H1 (cell line): ENCODE measurements at regions not wholly inside any gene's neighbourhood (a gene's known extent, or its start where the extent isn't known, plus 50 kb on each side); places are given as distances from the start of the nearest gene placed in this dataset.

ENCODE experiments used
- CTCF ChIA-PET: fragments of 300-600 bp; sonication (Branson Sonifier 250); formaldehyde crosslinking; loops from one replicate; lab custom pipeline; 2021; ENCODE audit not compliant: partially characterized antibody; lab: Charles Lee
- POLR2A ChIA-PET: fragments of 300-600 bp; sonication (Branson Sonifier 250); formaldehyde crosslinking; loops from one replicate; lab custom pipeline; 2021; ENCODE audit warnings: inconsistent platforms; ENCODE audit not compliant: partially characterized antibody; lab: Charles Lee
- DNase-seq, 2 experiments: peaks; one replicate each; pipeline versions ENCODE4 v3.0.0 to v3.0.0-alpha.2; 2010 to 2022; ENCODE audit warnings: low spot score in 2 of 2, low read depth in 1 of 2, mixed read lengths in 1 of 2
- FAIRE-seq: peaks from 2 replicates; lab custom pipeline; 2011; peaks lifted over from hg19 to GRCh38; lab: Jason Lieb, UNC
- H2AFZ ChIP-seq: 2 replicates; pipeline ENCODE4 v1.8.1; 2012; ENCODE audit warnings: low read length, inconsistent platforms
- H2AK5ac ChIP-seq: 2 replicates; pipeline ENCODE4 v1.6.1; 2013; ENCODE audit warnings: low read depth, low read length
- H2BK120ac ChIP-seq: replicated peaks from 2 replicates; pipeline ENCODE3; 2013; ENCODE audit warnings: low read depth, low read length, inconsistent platforms
- H2BK12ac ChIP-seq: 2 replicates; pipeline ENCODE4 v1.6.1; 2013; ENCODE audit warnings: low read depth, low read length
- H2BK15ac ChIP-seq: 2 replicates; pipeline ENCODE4 v1.6.1; 2013; ENCODE audit warnings: low read length
- H2BK20ac ChIP-seq: 2 replicates; pipeline ENCODE4 v1.6.1; 2013; ENCODE audit warnings: low read length
- H2BK5ac ChIP-seq: 2 replicates; pipeline ENCODE4 v1.6.1; 2013; ENCODE audit warnings: low read depth, low read length
- H3K14ac ChIP-seq: 2 replicates; pipeline ENCODE4 v1.6.1; 2013; ENCODE audit warnings: inconsistent platforms; ENCODE audit not compliant: insufficient read length
- H3K18ac ChIP-seq: 2 replicates; pipeline ENCODE4 v1.6.1; 2013; ENCODE audit warnings: low read length; ENCODE audit errors: extremely low read depth
- H3K23ac ChIP-seq: 2 replicates; pipeline ENCODE4 v1.6.1; 2013; ENCODE audit warnings: inconsistent platforms; ENCODE audit not compliant: insufficient read length
- H3K23me2 ChIP-seq: 2 replicates; pipeline ENCODE4 v1.6.1; 2013; ENCODE audit warnings: low read depth, low read length
- H3K27ac ChIP-seq: 2 replicates; pipeline ENCODE4 v1.6.1; 2011; ENCODE audit warnings: low read depth, low read length, inconsistent platforms
- H3K27me3 ChIP-seq, 4 experiments: replicated peaks in 1 of 4; 1 replicate in 1 of 4; 2 replicates in 3 of 4; pipeline versions ENCODE4 v1.6.1 to v1.8.1; 2011 to 2013; ENCODE audit warnings: low read length in 3 of 4, mild to moderate bottlenecking in 3 of 4, inconsistent platforms in 2 of 4, mixed read lengths in 2 of 4, moderate library complexity in 1 of 4; ENCODE audit not compliant: control insufficient read depth in 3 of 4, insufficient read depth in 3 of 4; ENCODE audit errors: extremely low read depth in 1 of 4
- H3K36me3 ChIP-seq, 4 experiments: 2 replicates each; pipeline versions ENCODE4 v1.6.1 to v1.8.1; 2011 to 2013; ENCODE audit warnings: mild to moderate bottlenecking in 4 of 4, low read length in 3 of 4, moderate library complexity in 2 of 4, control low read depth in 1 of 4, inconsistent platforms in 1 of 4; ENCODE audit not compliant: insufficient read depth in 4 of 4, control insufficient read depth in 2 of 4
- H3K4ac ChIP-seq: replicated peaks from 2 replicates; pipeline ENCODE3; 2013; ENCODE audit warnings: low read length, low read depth, mixed read lengths, inconsistent platforms; ENCODE audit not compliant: insufficient read length
- H3K4me1 ChIP-seq, 4 experiments: replicated peaks in 1 of 4; 1 replicate in 1 of 4; 2 replicates in 3 of 4; pipeline versions ENCODE4 v1.6.1 to v1.8.1; 2011 to 2013; ENCODE audit warnings: low read length in 3 of 4, inconsistent platforms in 2 of 4, mixed read lengths in 1 of 4; ENCODE audit not compliant: insufficient read depth in 4 of 4, control insufficient read depth in 3 of 4
- H3K4me2 ChIP-seq, 2 experiments: 2 replicates each; pipeline versions ENCODE4 v1.6.1 to v1.8.1; 2011 to 2013; ENCODE audit warnings: low read depth in 2 of 2, low read length in 2 of 2, control low read depth in 1 of 2, inconsistent platforms in 1 of 2, mild to moderate bottlenecking in 1 of 2; ENCODE audit not compliant: insufficient read depth in 1 of 2
- H3K4me3 ChIP-seq, 4 experiments: fragments of 200-600, 300-600 bp in 1 of 4; sonication (generic), shearing (Covaris generic), sonication (Bioruptor Twin) in 1 of 4; 2 replicates each; pipeline versions ENCODE4 v1.5.1 to v1.8.1; 2011 to 2016; ENCODE audit warnings: low read length in 4 of 4, low read depth in 3 of 4, control low read depth in 2 of 4, inconsistent platforms in 2 of 4, mild to moderate bottlenecking in 2 of 4, mixed read lengths in 1 of 4, moderate library complexity in 1 of 4; ENCODE audit not compliant: insufficient read depth in 2 of 4; ENCODE audit errors: extremely low read depth in 1 of 4
- H3K56ac ChIP-seq: replicated peaks from 2 replicates; pipeline ENCODE3; 2013; ENCODE audit warnings: low read depth, mild to moderate bottlenecking, mixed read lengths, low read length, inconsistent platforms; ENCODE audit not compliant: insufficient read length
- H3K79me1 ChIP-seq: 2 replicates; pipeline ENCODE4 v1.6.1; 2013; ENCODE audit warnings: low read depth, low read length, control low read depth
- H3K79me2 ChIP-seq, 2 experiments: 2 replicates each; pipeline versions ENCODE4 v1.6.1 to v1.8.1; 2012 to 2013; ENCODE audit warnings: low read length in 2 of 2, mild to moderate bottlenecking in 2 of 2, inconsistent platforms in 1 of 2; ENCODE audit not compliant: insufficient read depth in 2 of 2, control insufficient read depth in 1 of 2
- H3K9ac ChIP-seq, 4 experiments: replicated peaks in 1 of 4; 1 replicate in 1 of 4; 2 replicates in 3 of 4; pipeline versions ENCODE4 v1.6.1 to v1.8.1; 2011 to 2013; ENCODE audit warnings: low read depth in 3 of 4, low read length in 3 of 4, control low read depth in 2 of 4, mild to moderate bottlenecking in 2 of 4, moderate library complexity in 2 of 4, inconsistent platforms in 1 of 4; ENCODE audit errors: extremely low read depth in 1 of 4
- H3K9me3 ChIP-seq, 2 experiments: 2 replicates each; pipeline versions ENCODE4 v1.6.1 to v1.8.1; 2012 to 2013; ENCODE audit warnings: mild to moderate bottlenecking in 2 of 2, moderate library complexity in 2 of 2, control low read depth in 1 of 2, inconsistent platforms in 1 of 2, low read depth in 1 of 2, low read length in 1 of 2, mixed read lengths in 1 of 2; ENCODE audit not compliant: insufficient read depth in 2 of 2
- H4K20me1 ChIP-seq, 2 experiments: replicated peaks in 1 of 2; 2 replicates each; pipeline versions ENCODE3 to v1.8.1; 2011 to 2013; ENCODE audit warnings: inconsistent platforms in 2 of 2, low read length in 2 of 2, mild to moderate bottlenecking in 1 of 2; ENCODE audit not compliant: insufficient read depth in 2 of 2, control insufficient read depth in 1 of 2
- H4K5ac ChIP-seq: 2 replicates; pipeline ENCODE4 v1.6.1; 2013; ENCODE audit warnings: low read length, low read depth, mixed read lengths, inconsistent platforms; ENCODE audit not compliant: insufficient read length
- H4K8ac ChIP-seq: 2 replicates; pipeline ENCODE4 v1.8.0; 2013; ENCODE audit warnings: mild to moderate bottlenecking, moderate library complexity, low read length, inconsistent platforms; ENCODE audit not compliant: insufficient read depth; ENCODE audit errors: extremely low read depth
- H4K91ac ChIP-seq: replicated peaks from 2 replicates; pipeline ENCODE3; 2013; ENCODE audit warnings: low read length, mixed read lengths, inconsistent platforms; ENCODE audit not compliant: insufficient read length
- BCL11A ChIP-seq, 2 experiments: IDR thresholded peaks; one replicate each; pipeline ENCODE4 v1.6.1; 2011; ENCODE audit warnings: low read depth in 2 of 2, low read length in 2 of 2, mild to moderate bottlenecking in 2 of 2
- CBX8 ChIP-seq: fragments of 300-800, 300-1000 bp; sonication (generic); IDR thresholded peaks from 2 replicates; pipeline ENCODE4 v1.7.1; 2016; ENCODE audit warnings: low read depth, low read length, borderline replicate concordance
- EP300 ChIP-seq, 2 experiments: IDR thresholded peaks; 1 replicate in 1 of 2; 2 replicates in 1 of 2; pipeline ENCODE4 v1.6.1; 2011 to 2012; ENCODE audit warnings: low read depth in 2 of 2, low read length in 2 of 2, mild to moderate bottlenecking in 2 of 2, borderline replicate concordance in 1 of 2, inconsistent platforms in 1 of 2, moderate library complexity in 1 of 2
- GTF2F1 ChIP-seq: IDR thresholded peaks from 2 replicates; pipeline ENCODE4 v1.6.1; 2012; ENCODE audit warnings: low read depth, low read length, improper control_type of control experiment, borderline replicate concordance
- JUN ChIP-seq: IDR thresholded peaks from 2 replicates; pipeline ENCODE4 v1.6.1; 2011; ENCODE audit warnings: low read depth, mild to moderate bottlenecking, improper control_type of control experiment, low read length
- KDM5A ChIP-seq: fragments of 200-600 bp; IDR thresholded peaks from 2 replicates; pipeline ENCODE4 v1.7.1; 2012; ENCODE audit warnings: mild to moderate bottlenecking, low read length, inconsistent platforms, mixed read lengths
- MAFK ChIP-seq: IDR thresholded peaks from 2 replicates; pipeline ENCODE4 v1.6.1; 2012; ENCODE audit warnings: low read depth, mild to moderate bottlenecking, improper control_type of control experiment, low read length
- NANOG ChIP-seq: IDR thresholded peaks from 2 replicates; pipeline ENCODE4 v1.6.1; 2011; ENCODE audit warnings: low read length, low read depth, mild to moderate bottlenecking, inconsistent platforms; ENCODE audit not compliant: insufficient read depth, poor library complexity, severe bottlenecking
- SAP30 ChIP-seq: fragments of 300-600 bp; sonication (generic); IDR thresholded peaks from 2 replicates; pipeline ENCODE4 v1.7.1; 2012; ENCODE audit warnings: low read length, moderate library complexity, mild to moderate bottlenecking, inconsistent platforms; ENCODE audit not compliant: insufficient read depth, insufficient replicate concordance
- TAF1 ChIP-seq: IDR thresholded peaks from 2 replicates; pipeline ENCODE4 v1.6.1; 2011; ENCODE audit warnings: mild to moderate bottlenecking, low read depth, low read length
- TCF12 ChIP-seq: IDR thresholded peaks from 2 replicates; pipeline ENCODE4 v1.6.1; 2011; ENCODE audit warnings: low read depth, mild to moderate bottlenecking, low read length
- TEAD4 ChIP-seq: IDR thresholded peaks from 2 replicates; pipeline ENCODE4 v1.6.1; 2012; ENCODE audit warnings: low read depth, low read length, inconsistent platforms, mixed read lengths
- WGBS, 2 experiments: shearing (Covaris generic) in 1 of 2; methylation state at CpG; one replicate each; pipeline versions ENCODE4 v1.1.6 to v1.1.7; 2013 to 2015; ENCODE audit warnings: low lambda C conversion rate in 2 of 2, mixed read lengths in 2 of 2, inconsistent platforms in 1 of 2, low coverage in 1 of 2, missing lambda C conversion rate in 1 of 2; ENCODE audit not compliant: insufficient replicate concordance in 2 of 2, insufficient coverage in 1 of 2, insufficient read length in 1 of 2; ENCODE audit errors: extremely low coverage in 1 of 2, missing lambda C conversion rate in 1 of 2; 5-methylcytosine and 5-hydroxymethylcytosine counted together
- TF ChIP-seq, protein P1 (sequence below): IDR thresholded peaks from 2 replicates; pipeline ENCODE4 v1.6.1; 2012; ENCODE audit warnings: low read length, inconsistent platforms

DNA sequence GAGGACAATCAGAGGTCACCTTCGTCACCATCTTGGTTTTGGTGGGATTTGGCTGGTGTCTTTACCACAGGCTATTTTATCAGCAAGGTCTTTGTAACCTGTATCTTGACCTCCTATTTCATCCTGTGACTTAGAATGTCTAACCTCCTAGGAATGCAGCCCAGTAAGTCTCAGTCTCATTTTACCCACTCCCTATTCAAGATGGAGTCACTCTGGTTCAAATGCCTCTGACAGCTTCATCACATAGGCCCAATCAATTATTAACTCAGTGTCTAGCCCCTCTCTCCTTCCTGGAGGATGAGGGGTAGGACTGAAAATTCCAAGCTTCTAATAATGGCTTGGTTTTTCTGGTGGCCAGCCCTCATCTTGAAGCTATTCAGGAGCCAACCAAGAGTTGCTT, 111.4 kb upstream of the NAP1L1 start:
- no peak overlapping the region for H2AFZ ChIP-seq
- H3K9ac ChIP-seq: no peak overlapping the region
- no peak for DNase-seq
- H3K9me3 ChIP-seq: peaks cover 10 to 18% of the 10 kb centered on the region in 2 experiments
- H2BK15ac ChIP-seq: no peak overlapping the region
- CTCF ChIA-PET: interaction anchor here (1.1 kb wide), 1 partner anchor 15 kb away, joined by 3 read pairs; no protein-coding TSS in a partner anchor
- POLR2A ChIA-PET: interaction anchor here (1.0 kb wide), 1 partner anchor 124 kb away, joined by 3 read pairs; no protein-coding TSS in a partner anchor
- H4K8ac ChIP-seq: no peak overlapping the region
- H2BK20ac ChIP-seq: no peak overlapping the region
- WGBS, 2 experiments: 81% methylated on average over 1 of the region's 1 CpG; no CpG with 5 or more reads in 1 of the 2 experiments
- H3K36me3 ChIP-seq: no peaks in the 10 kb centered on the region; a peak in 1 of 8 replicates
- no peak overlapping the region for H3K4me2 ChIP-seq
- H3K4me3 ChIP-seq: no peak overlapping the region
- H4K91ac ChIP-seq: no peak overlapping the region
- no peak overlapping the region for H2BK5ac ChIP-seq
- no peaks in the 10 kb centered on the region for H3K23me2 ChIP-seq
- no peak overlapping the region for H3K4ac ChIP-seq
- H4K5ac ChIP-seq: no peak overlapping the region
- no peaks in the 10 kb centered on the region for H3K79me2 ChIP-seq
- FAIRE-seq: no peak
- H3K23ac ChIP-seq: no peak overlapping the region
- H3K56ac ChIP-seq: no peak overlapping the region
- no peak overlapping the region for H2BK120ac ChIP-seq
- H4K20me1 ChIP-seq: no peaks in the 10 kb centered on the region
- H3K14ac ChIP-seq: no peak overlapping the region
- no peaks in the 10 kb centered on the region for H3K4me1 ChIP-seq
- no peak overlapping the region for H3K27ac ChIP-seq
- H3K18ac ChIP-seq: no peak overlapping the region
- H2BK12ac ChIP-seq: no peak overlapping the region
- no peaks in the 10 kb centered on the region for H3K27me3 ChIP-seq
- H3K79me1 ChIP-seq: no peaks in the 10 kb centered on the region
- H2AK5ac ChIP-seq: no peak overlapping the region
- TF ChIP-seq MAFK (no peak), KDM5A (no peak), BCL11A (IDR thresholded peaks at IDR 0.05; ENCODE audit: low read depth in 2 of 2, low read length in 2 of 2) (no peak), GTF2F1 (no peak), CBX8 (no peak), TCF12 (no peak), TAF1 (no peak), NANOG (no peak), JUN (no peak), EP300 (IDR thresholded peaks at IDR 0.05; ENCODE audit: borderline replicate concordance in 1 of 2, low read depth in 2 of 2, low read length in 2 of 2) (no peak), TEAD4 (no peak), SAP30 (no peak)
- TF ChIP-seq, protein P1, sequence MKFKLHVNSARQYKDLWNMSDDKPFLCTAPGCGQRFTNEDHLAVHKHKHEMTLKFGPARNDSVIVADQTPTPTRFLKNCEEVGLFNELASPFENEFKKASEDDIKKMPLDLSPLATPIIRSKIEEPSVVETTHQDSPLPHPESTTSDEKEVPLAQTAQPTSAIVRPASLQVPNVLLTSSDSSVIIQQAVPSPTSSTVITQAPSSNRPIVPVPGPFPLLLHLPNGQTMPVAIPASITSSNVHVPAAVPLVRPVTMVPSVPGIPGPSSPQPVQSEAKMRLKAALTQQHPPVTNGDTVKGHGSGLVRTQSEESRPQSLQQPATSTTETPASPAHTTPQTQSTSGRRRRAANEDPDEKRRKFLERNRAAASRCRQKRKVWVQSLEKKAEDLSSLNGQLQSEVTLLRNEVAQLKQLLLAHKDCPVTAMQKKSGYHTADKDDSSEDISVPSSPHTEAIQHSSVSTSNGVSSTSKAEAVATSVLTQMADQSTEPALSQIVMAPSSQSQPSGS: no peak
